SK-N-SH (cell line): ENCODE measurements at regions not wholly inside any gene's neighbourhood (a gene's known extent, or its start where the extent isn't known, plus 50 kb on each side); places are given as distances from the start of the nearest gene placed in this dataset.

Experiments
- CTCF ChIP-seq: fragments of 200-600 bp; sonication (generic); IDR thresholded peaks from 2 replicates; pipeline ENCODE4 v1.6.1; 2017; ENCODE audit warnings: antibody characterized with exemption, mild to moderate bottlenecking, moderate library complexity
- EZH2phosphoT487 ChIP-seq: fragments of 200-600 bp; sonication (generic); IDR thresholded peaks from 2 replicates; pipeline ENCODE4 v1.6.1; 2017; ENCODE audit warnings: low read depth, mixed run types, mild to moderate bottlenecking, antibody characterized with exemption, moderate library complexity, borderline replicate concordance
- FOXM1 ChIP-seq: IDR thresholded peaks from 2 replicates; pipeline ENCODE4 v1.4.0; 2012; ENCODE audit warnings: low read depth, mild to moderate bottlenecking
- GABPA ChIP-seq: IDR thresholded peaks from 2 replicates; pipeline ENCODE4 v1.4.0; 2012; ENCODE audit warnings: low read depth, mild to moderate bottlenecking
- MAX ChIP-seq: IDR thresholded peaks from 2 replicates; pipeline ENCODE4 v1.4.0; 2012; ENCODE audit warnings: low read depth
- MXI1 ChIP-seq: IDR thresholded peaks from 2 replicates; pipeline ENCODE4 v1.6.1; 2012; ENCODE audit warnings: mild to moderate bottlenecking, low read depth, low read length, improper control_type of control experiment
- NFIC ChIP-seq: IDR thresholded peaks from 2 replicates; pipeline ENCODE4 v1.4.0; 2012; ENCODE audit warnings: borderline replicate concordance
- TAF1 ChIP-seq: IDR thresholded peaks from 2 replicates; pipeline ENCODE4 v1.6.1; 2012; ENCODE audit warnings: low read depth, mild to moderate bottlenecking, low read length, moderate library complexity, borderline replicate concordance

GRCh38 chr15:45795440-45796069, 160.7 kb downstream of the SQOR start:
- TF ChIP-seq EZH2phosphoT487 = no peak
- TF ChIP-seq FOXM1 = no peak
- peak; percentile 45 for TF ChIP-seq CTCF
- TF ChIP-seq MXI1 = no peak
- no peak for TF ChIP-seq GABPA
- no peak for TF ChIP-seq MAX
- no peak for TF ChIP-seq TAF1
- TF ChIP-seq NFIC = no peak
